SK-N-SH (cell line): ENCODE measurements at regions not wholly inside any gene's neighbourhood (a gene's known extent, or its start where the extent isn't known, plus 50 kb on each side); places are given as distances from the start of the nearest gene placed in this dataset.

Source experiments
- CTCF ChIA-PET: fragments of 300-600, 350-600 bp; formaldehyde crosslinking; extraction: SDS; loops from one replicate; lab custom pipeline; 2021; lab: Yijun Ruan, JAX
- POLR2A ChIA-PET: fragments of 350-600 bp; sonication (Branson Sonifier 250); formaldehyde crosslinking; extraction: SDS; loops from one replicate; lab custom pipeline; 2020; ENCODE audit warnings: antibody characterized with exemption, inconsistent platforms; lab: Yijun Ruan, JAX
- DNase-seq: peaks from one replicate; pipeline ENCODE4 v3.0.0; 2012
- H2AFZ ChIP-seq: fragments of 200-600 bp; sonication (generic); 2 replicates; pipeline ENCODE4 v1.8.1; 2016; ENCODE audit warnings: antibody characterized with exemption, mild to moderate bottlenecking, low read depth
- H3F3A ChIP-seq: fragments of 200-600 bp; sonication (generic); replicated peaks from 2 replicates; pipeline ENCODE3; 2016; ENCODE audit warnings: antibody characterized with exemption, mild to moderate bottlenecking; ENCODE audit not compliant: insufficient read depth
- H3K27ac ChIP-seq, 2 experiments: fragments of 200-500 bp in 1 of 2; fragments of 200-600 bp in 1 of 2; sonication (Bioruptor generic) in 1 of 2; sonication (generic), shearing (Covaris generic) in 1 of 2; 2 replicates each; pipeline versions ENCODE4 v1.5.1 to v1.6.1; 2014 to 2016; ENCODE audit warnings: low read depth in 2 of 2, inconsistent platforms in 1 of 2, low read length in 1 of 2, mild to moderate bottlenecking in 1 of 2, mixed read lengths in 1 of 2
- H3K27me3 ChIP-seq: fragments of 200-600 bp; sonication (generic), shearing (Covaris generic); 2 replicates; pipeline ENCODE4 v1.6.1; 2016; ENCODE audit warnings: mixed run types; ENCODE audit not compliant: insufficient read depth
- H3K36me3 ChIP-seq, 2 experiments: fragments of 200-500 bp in 1 of 2; fragments of 200-600 bp in 1 of 2; sonication (Bioruptor generic) in 1 of 2; sonication (generic) in 1 of 2; replicated peaks in 1 of 2; 2 replicates each; pipeline versions ENCODE3 to v1.5.1; 2014 to 2016; ENCODE audit warnings: low read length in 1 of 2, mild to moderate bottlenecking in 1 of 2; ENCODE audit not compliant: insufficient read depth in 2 of 2, control insufficient read depth in 1 of 2
- H3K4me1 ChIP-seq, 2 experiments: fragments of 200-500 bp in 1 of 2; fragments of 200-600 bp in 1 of 2; sonication (Bioruptor generic) in 1 of 2; sonication (generic), shearing (Covaris generic) in 1 of 2; 2 replicates each; pipeline versions ENCODE4 v1.5.1 to v1.6.1; 2014 to 2016; ENCODE audit warnings: low read depth in 1 of 2, low read length in 1 of 2, mixed run types in 1 of 2; ENCODE audit not compliant: insufficient read depth in 2 of 2, control insufficient read depth in 1 of 2
- H3K4me2 ChIP-seq: fragments of 200-600 bp; sonication (generic), shearing (Covaris generic); 2 replicates; pipeline ENCODE4 v1.6.1; 2017; ENCODE audit warnings: mixed run types
- H3K4me3 ChIP-seq, 2 experiments: fragments of 200-500 bp in 1 of 2; fragments of 200-600 bp in 1 of 2; sonication (Bioruptor generic) in 1 of 2; sonication (generic), shearing (Covaris generic) in 1 of 2; 2 replicates each; pipeline versions ENCODE4 v1.5.1 to v1.8.1; 2014 to 2016; ENCODE audit warnings: low read depth in 2 of 2, inconsistent platforms in 1 of 2, low read length in 1 of 2, mild to moderate bottlenecking in 1 of 2, mixed read lengths in 1 of 2, moderate library complexity in 1 of 2
- H3K79me2 ChIP-seq: fragments of 200-600 bp; sonication (generic); 2 replicates; pipeline ENCODE4 v1.8.1; 2017; ENCODE audit warnings: mild to moderate bottlenecking; ENCODE audit not compliant: insufficient read depth
- H3K9ac ChIP-seq: fragments of 200-600 bp; sonication (generic); 2 replicates; pipeline ENCODE4 v1.6.1; 2017; ENCODE audit warnings: mixed run types
- H3K9me2 ChIP-seq: fragments of 200-600 bp; sonication (generic); 2 replicates; pipeline ENCODE4 v1.6.1; 2017; ENCODE audit warnings: mixed run types
- H3K9me3 ChIP-seq: fragments of 200-600 bp; sonication (generic); 2 replicates; pipeline ENCODE4 v1.6.1; 2017; ENCODE audit warnings: mixed run types, mild to moderate bottlenecking, moderate library complexity
- H4K20me1 ChIP-seq: fragments of 200-600 bp; sonication (generic); 2 replicates; pipeline ENCODE4 v1.6.1; 2017; ENCODE audit warnings: mild to moderate bottlenecking, mixed run types; ENCODE audit not compliant: insufficient read depth
- ELF1 ChIP-seq: IDR thresholded peaks from 2 replicates; pipeline ENCODE4 v1.4.0; 2012
- FOSL2 ChIP-seq: IDR thresholded peaks from 2 replicates; pipeline ENCODE4 v1.4.0; 2012; ENCODE audit warnings: low read depth, mild to moderate bottlenecking, moderate library complexity, borderline replicate concordance
- FOXJ3 ChIP-seq: sonication (generic); formaldehyde crosslinking; IDR thresholded peaks from 2 replicates; pipeline ENCODE4 v1.5.1; 2020; ENCODE audit warnings: mild to moderate bottlenecking, missing genetic modification reagents
- FOXM1 ChIP-seq: IDR thresholded peaks from 2 replicates; pipeline ENCODE4 v1.4.0; 2012; ENCODE audit warnings: low read depth, mild to moderate bottlenecking
- GATA2 ChIP-seq: sonication (generic); formaldehyde crosslinking; IDR thresholded peaks from 2 replicates; pipeline ENCODE4 v1.5.0; 2020; ENCODE audit warnings: mild to moderate bottlenecking, missing genetic modification reagents
- JUND ChIP-seq: IDR thresholded peaks from 2 replicates; pipeline ENCODE4 v1.4.0; 2012
- MAX ChIP-seq: IDR thresholded peaks from 2 replicates; pipeline ENCODE4 v1.4.0; 2012; ENCODE audit warnings: low read depth
- MEF2A ChIP-seq: IDR thresholded peaks from 2 replicates; pipeline ENCODE4 v1.4.0; 2012; ENCODE audit warnings: low read depth, borderline replicate concordance
- MXI1 ChIP-seq: IDR thresholded peaks from 2 replicates; pipeline ENCODE4 v1.6.1; 2012; ENCODE audit warnings: mild to moderate bottlenecking, low read depth, low read length, improper control_type of control experiment
- NFIC ChIP-seq: IDR thresholded peaks from 2 replicates; pipeline ENCODE4 v1.4.0; 2012; ENCODE audit warnings: borderline replicate concordance
- NRF1 ChIP-seq: IDR thresholded peaks from 2 replicates; pipeline ENCODE4 v1.6.1; 2012; ENCODE audit warnings: low read depth, mild to moderate bottlenecking, low read length
- PBX3 ChIP-seq: IDR thresholded peaks from 2 replicates; pipeline ENCODE4; 2012
- RAD21 ChIP-seq: IDR thresholded peaks from 2 replicates; pipeline ENCODE4 v1.6.1; 2012; ENCODE audit warnings: mild to moderate bottlenecking, low read length
- RXRA ChIP-seq: IDR thresholded peaks from 2 replicates; pipeline ENCODE4 v1.4.0; 2012; ENCODE audit warnings: low read depth, mild to moderate bottlenecking, borderline replicate concordance
- SIN3A ChIP-seq: IDR thresholded peaks from 2 replicates; pipeline ENCODE4 v1.6.1; 2012; ENCODE audit warnings: low read depth, mild to moderate bottlenecking, low read length, moderate library complexity, borderline replicate concordance
- SMC3 ChIP-seq: IDR thresholded peaks from 2 replicates; pipeline ENCODE4 v1.6.1; 2012; ENCODE audit warnings: low read depth, low read length, improper control_type of control experiment
- TCF12 ChIP-seq: IDR thresholded peaks from 2 replicates; pipeline ENCODE4 v1.4.0; 2012
- USF1 ChIP-seq: IDR thresholded peaks from 2 replicates; pipeline ENCODE4 v1.4.0; 2012; ENCODE audit warnings: low read depth, borderline replicate concordance
- USF2 ChIP-seq: fragments of 150-350 bp; IDR thresholded peaks from 2 replicates; pipeline ENCODE4 v1.6.1; 2017; ENCODE audit warnings: antibody characterized with exemption, low read length, low read depth, borderline replicate concordance
- WGBS: methylation state at CpG from one replicate; pipeline ENCODE4 v1.1.6; 2017; ENCODE audit warnings: low lambda C conversion rate; 5-methylcytosine and 5-hydroxymethylcytosine counted together
- TF ChIP-seq, protein P1 (sequence below): IDR thresholded peaks from 2 replicates; pipeline ENCODE4 v1.6.1; 2012; ENCODE audit warnings: mild to moderate bottlenecking, low read depth, low read length, moderate library complexity
- TF ChIP-seq, protein P2 (sequence below): IDR thresholded peaks from 2 replicates; pipeline ENCODE4 v1.4.0; 2012; ENCODE audit warnings: low read depth, borderline replicate concordance

GRCh38 chr14:24708684-24709083, 74.7 kb upstream of the GZMB start:
- Histone ChIP-seq H3K36me3 (no peaks in the 10 kb centered on the region), H3K9ac (no peak overlapping the region)
- CTCF ChIA-PET = interaction anchor here (2.3 to 4.7 kb wide), 3 partner anchors 14 to 29 kb away, joined by 10 to 59 read pairs (median 39); no protein-coding TSS in a partner anchor

GRCh38 chr14:24706351-24706750, 72.4 kb upstream of the GZMB start:
- CTCF ChIA-PET = interaction anchor here (0.8 to 1.3 kb wide), 2 partner anchors 11 to 28 kb away, joined by 3 to 4 read pairs; no protein-coding TSS in a partner anchor
- H4K20me1 ChIP-seq = no peaks in the 10 kb centered on the region
- H3K79me2 ChIP-seq = no peaks in the 10 kb centered on the region
- no peak overlapping the region for H3K4me3 ChIP-seq
- no peak overlapping the region for H3K9ac ChIP-seq
- WGBS = 6% methylated on average over 3 of the region's 3 CpGs
- no peaks in the 10 kb centered on the region for H3K36me3 ChIP-seq
- H3K9me3 ChIP-seq = no peaks in the 10 kb centered on the region
- no peak overlapping the region for H3K27ac ChIP-seq
- H3K4me2 ChIP-seq = no peak overlapping the region; the same call in 1 of the 2 replicates
- no peak for DNase-seq
- no peak overlapping the region for H2AFZ ChIP-seq
- peaks cover 0 to 3% of the 10 kb centered on the region in 2 experiments; a peak in 1 of 4 replicates for H3K4me1 ChIP-seq
- H3K27me3 ChIP-seq = peaks cover 28% of the 10 kb centered on the region; the same call in 1 of the 2 replicates
- POLR2A ChIA-PET = no interaction called here
- no peaks in the 10 kb centered on the region for H3K9me2 ChIP-seq
- no peaks in the 10 kb centered on the region for H3F3A ChIP-seq
- TF ChIP-seq, protein P1, sequence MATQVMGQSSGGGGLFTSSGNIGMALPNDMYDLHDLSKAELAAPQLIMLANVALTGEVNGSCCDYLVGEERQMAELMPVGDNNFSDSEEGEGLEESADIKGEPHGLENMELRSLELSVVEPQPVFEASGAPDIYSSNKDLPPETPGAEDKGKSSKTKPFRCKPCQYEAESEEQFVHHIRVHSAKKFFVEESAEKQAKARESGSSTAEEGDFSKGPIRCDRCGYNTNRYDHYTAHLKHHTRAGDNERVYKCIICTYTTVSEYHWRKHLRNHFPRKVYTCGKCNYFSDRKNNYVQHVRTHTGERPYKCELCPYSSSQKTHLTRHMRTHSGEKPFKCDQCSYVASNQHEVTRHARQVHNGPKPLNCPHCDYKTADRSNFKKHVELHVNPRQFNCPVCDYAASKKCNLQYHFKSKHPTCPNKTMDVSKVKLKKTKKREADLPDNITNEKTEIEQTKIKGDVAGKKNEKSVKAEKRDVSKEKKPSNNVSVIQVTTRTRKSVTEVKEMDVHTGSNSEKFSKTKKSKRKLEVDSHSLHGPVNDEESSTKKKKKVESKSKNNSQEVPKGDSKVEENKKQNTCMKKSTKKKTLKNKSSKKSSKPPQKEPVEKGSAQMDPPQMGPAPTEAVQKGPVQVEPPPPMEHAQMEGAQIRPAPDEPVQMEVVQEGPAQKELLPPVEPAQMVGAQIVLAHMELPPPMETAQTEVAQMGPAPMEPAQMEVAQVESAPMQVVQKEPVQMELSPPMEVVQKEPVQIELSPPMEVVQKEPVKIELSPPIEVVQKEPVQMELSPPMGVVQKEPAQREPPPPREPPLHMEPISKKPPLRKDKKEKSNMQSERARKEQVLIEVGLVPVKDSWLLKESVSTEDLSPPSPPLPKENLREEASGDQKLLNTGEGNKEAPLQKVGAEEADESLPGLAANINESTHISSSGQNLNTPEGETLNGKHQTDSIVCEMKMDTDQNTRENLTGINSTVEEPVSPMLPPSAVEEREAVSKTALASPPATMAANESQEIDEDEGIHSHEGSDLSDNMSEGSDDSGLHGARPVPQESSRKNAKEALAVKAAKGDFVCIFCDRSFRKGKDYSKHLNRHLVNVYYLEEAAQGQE = no peak
- no peak for TF ChIP-seq USF2
- no peak for TF ChIP-seq FOXJ3
- no peak for TF ChIP-seq MEF2A
- no peak for TF ChIP-seq FOXM1
- no peak for TF ChIP-seq JUND
- no peak for TF ChIP-seq NRF1
- TF ChIP-seq SMC3 = no peak
- TF ChIP-seq SIN3A = no peak
- no peak for TF ChIP-seq USF1
- no peak for TF ChIP-seq MAX

More at GRCh38 chr14:24708684-24709083, 74.7 kb upstream of the GZMB start:
- no peak for DNase-seq
- no peaks in the 10 kb centered on the region for H4K20me1 ChIP-seq
- no peaks in the 10 kb centered on the region for H3F3A ChIP-seq
- TF ChIP-seq PBX3 (no peak), MXI1 (no peak), ELF1 (no peak), RAD21 (no peak), RXRA (no peak), NRF1 (no peak), GATA2 (CRISPR knock-in tag) (no peak), FOSL2 (no peak), TCF12 (no peak), SIN3A (no peak), NFIC (no peak)
- TF ChIP-seq, protein P2, sequence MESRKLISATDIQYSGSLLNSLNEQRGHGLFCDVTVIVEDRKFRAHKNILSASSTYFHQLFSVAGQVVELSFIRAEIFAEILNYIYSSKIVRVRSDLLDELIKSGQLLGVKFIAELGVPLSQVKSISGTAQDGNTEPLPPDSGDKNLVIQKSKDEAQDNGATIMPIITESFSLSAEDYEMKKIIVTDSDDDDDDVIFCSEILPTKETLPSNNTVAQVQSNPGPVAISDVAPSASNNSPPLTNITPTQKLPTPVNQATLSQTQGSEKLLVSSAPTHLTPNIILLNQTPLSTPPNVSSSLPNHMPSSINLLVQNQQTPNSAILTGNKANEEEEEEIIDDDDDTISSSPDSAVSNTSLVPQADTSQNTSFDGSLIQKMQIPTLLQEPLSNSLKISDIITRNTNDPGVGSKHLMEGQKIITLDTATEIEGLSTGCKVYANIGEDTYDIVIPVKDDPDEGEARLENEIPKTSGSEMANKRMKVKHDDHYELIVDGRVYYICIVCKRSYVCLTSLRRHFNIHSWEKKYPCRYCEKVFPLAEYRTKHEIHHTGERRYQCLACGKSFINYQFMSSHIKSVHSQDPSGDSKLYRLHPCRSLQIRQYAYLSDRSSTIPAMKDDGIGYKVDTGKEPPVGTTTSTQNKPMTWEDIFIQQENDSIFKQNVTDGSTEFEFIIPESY = no peak
- H3K79me2 ChIP-seq = no peaks in the 10 kb centered on the region
- H3K27ac ChIP-seq = no peak overlapping the region
- no peaks in the 10 kb centered on the region for H3K9me3 ChIP-seq
- POLR2A ChIA-PET = no interaction called here
- peaks cover 0 to 3% of the 10 kb centered on the region in 2 experiments; a peak in 1 of 4 replicates for H3K4me1 ChIP-seq
- H3K4me3 ChIP-seq = no peak overlapping the region
- H3K27me3 ChIP-seq = peaks cover 28% of the 10 kb centered on the region; the same call in 1 of the 2 replicates
- H2AFZ ChIP-seq = no peak overlapping the region
- no peaks in the 10 kb centered on the region for H3K9me2 ChIP-seq
- no peak overlapping the region for H3K4me2 ChIP-seq
- WGBS = 10% methylated on average over 3 of the region's 3 CpGs
